ENCODE measurements at regions not wholly inside any gene's neighbourhood (a gene's known extent, or its start where the extent isn't known, plus 50 kb on each side); places are given as distances from the start of the nearest gene placed in this dataset.

GRCh38 chr18:29616867-29617266, 1425.7 kb downstream of the DSC3 start:
- Histone ChIP-seq H3K27me3 (replicated peaks in 1 of 4; ENCODE audit: control insufficient read depth in 3 of 4, extremely low read depth in 1 of 4, insufficient read depth in 3 of 4, low read length in 3 of 4) (no peaks in the 10 kb centered on the region), H3K4me3 (ENCODE audit: extremely low read depth in 1 of 4, insufficient read depth in 2 of 4, low read depth in 3 of 4, low read length in 4 of 4) (no peak overlapping the region), H3K27ac (ENCODE audit: low read depth, low read length) (no peak overlapping the region), H2AFZ (ENCODE audit: low read length) (no peak overlapping the region), H3K79me1 (ENCODE audit: low read depth, low read length) (no peaks in the 10 kb centered on the region), H3K23me2 (ENCODE audit: low read depth, low read length) (no peaks in the 10 kb centered on the region), H3K4ac (replicated peaks; ENCODE audit: insufficient read length, low read depth, low read length) (no peak overlapping the region), H3K36me3 (ENCODE audit: control insufficient read depth in 2 of 4, insufficient read depth in 4 of 4, low read length in 3 of 4) (no peaks in the 10 kb centered on the region), H3K79me2 (ENCODE audit: control insufficient read depth in 1 of 2, insufficient read depth in 2 of 2, low read length in 2 of 2) (no peaks in the 10 kb centered on the region), H2BK15ac (ENCODE audit: low read length) (no peak overlapping the region), H2BK12ac (ENCODE audit: low read depth, low read length) (no peak overlapping the region), H2BK20ac (ENCODE audit: low read length) (no peak overlapping the region), H2BK5ac (ENCODE audit: low read depth, low read length) (no peak overlapping the region), H2AK5ac (ENCODE audit: low read depth, low read length) (no peak overlapping the region), H3K14ac (ENCODE audit: insufficient read length) (no peak overlapping the region), H3K23ac (ENCODE audit: insufficient read length) (no peak overlapping the region), H3K4me2 (ENCODE audit: insufficient read depth in 1 of 2, low read depth in 2 of 2, low read length in 2 of 2) (no peak overlapping the region), H3K56ac (replicated peaks; ENCODE audit: insufficient read length, low read depth, low read length) (no peak overlapping the region), H4K5ac (ENCODE audit: insufficient read length, low read depth, low read length) (no peak overlapping the region), H4K8ac (ENCODE audit: extremely low read depth, insufficient read depth, low read length) (no peak overlapping the region), H3K9ac (replicated peaks in 1 of 4; ENCODE audit: extremely low read depth in 1 of 4, low read depth in 3 of 4, low read length in 3 of 4) (no peak overlapping the region), H4K91ac (replicated peaks; ENCODE audit: insufficient read length, low read length) (no peak overlapping the region), H3K18ac (ENCODE audit: extremely low read depth, low read length) (no peak overlapping the region), H3K4me1 (replicated peaks in 1 of 4; ENCODE audit: control insufficient read depth in 3 of 4, insufficient read depth in 4 of 4, low read length in 3 of 4) (no peaks in the 10 kb centered on the region), H2BK120ac (replicated peaks; ENCODE audit: low read depth, low read length) (no peak overlapping the region), H4K20me1 (replicated peaks in 1 of 2; ENCODE audit: control insufficient read depth in 1 of 2, insufficient read depth in 2 of 2, low read length in 2 of 2) (no peaks in the 10 kb centered on the region), H3K9me3 (ENCODE audit: insufficient read depth in 2 of 2, low read depth in 1 of 2, low read length in 1 of 2) (no peaks in the 10 kb centered on the region)
- CTCF ChIA-PET (ENCODE audit: partially characterized antibody) = interaction anchor here (0.5 to 1.0 kb wide), 3 partner anchors 14 to 1424 kb away, joined by 3 read pairs; no protein-coding TSS in a partner anchor
- POLR2A ChIA-PET (ENCODE audit: partially characterized antibody) = no interaction called here
- FAIRE-seq (peak; percentile 45), DNase-seq (ENCODE audit: low read depth in 1 of 2, low spot score in 2 of 2) (no peak)
- TF ChIP-seq CTCF (IDR thresholded peaks at IDR 0.05; ENCODE audit: control extremely low read depth in 1 of 3, insufficient read depth in 1 of 3, low read depth in 1 of 3, low read length in 3 of 3) = peak in 1 of 3 experiments; percentile 13; a peak in 1 of 4 replicates
- peak; percentile 35 to 46; a peak in 3 of 4 replicates for TF ChIP-seq RAD21 (IDR thresholded peaks at IDR 0.05 in 1 of 2, conservative IDR thresholded peaks at IDR 0.05 in 1 of 2; ENCODE audit: low read depth in 2 of 2, low read length in 2 of 2)
- no peak for TF ChIP-seq E2F6 (IDR thresholded peaks at IDR 0.05)
